IMR-90 (cell line): ENCODE measurements at regions not wholly inside any gene's neighbourhood (a gene's known extent, or its start where the extent isn't known, plus 50 kb on each side); places are given as distances from the start of the nearest gene placed in this dataset.
A peak's percentile ranks its signal among the peaks of the same experiment; 100 is the strongest.

ENCODE experiments used
- ATAC-seq: fragments of 200-7000 bp; cut with Tn5 transposase; 2 replicates; pipeline ENCODE4 v1.9.1; 2020; ENCODE audit warnings: low read depth, mild to moderate bottlenecking, moderate library complexity
- BruUV-seq: library from RNA; stranded (reverse); fragments of 400-500 nt; replicated peaks from 2 replicates; lab custom pipeline; 2021; lab: Mats Ljungman, UMichigan
- CTCF ChIA-PET: fragments of 300-600 bp; formaldehyde crosslinking; extraction: SDS; loops from one replicate; lab custom pipeline; 2021; ENCODE audit warnings: antibody characterized with exemption; lab: Yijun Ruan, JAX
- POLR2A ChIA-PET: fragments of 300-600 bp; sonication (Branson Sonifier 250); formaldehyde crosslinking; loops from one replicate; lab custom pipeline; 2022; ENCODE audit warnings: antibody characterized with exemption; ENCODE audit not compliant: unreplicated experiment; lab: Charles Lee
- DNase-seq: peaks from one replicate; pipeline ENCODE4 v3.0.0; 2013
- H2AFZ ChIP-seq: replicated peaks from 2 replicates; pipeline ENCODE3; 2013; ENCODE audit warnings: low read length, mild to moderate bottlenecking; ENCODE audit not compliant: poor library complexity
- H2AK5ac ChIP-seq: 2 replicates; pipeline ENCODE4 v1.6.1; 2013; ENCODE audit warnings: low read depth, low read length, inconsistent platforms
- H2AK9ac ChIP-seq: replicated peaks from 2 replicates; pipeline ENCODE3; 2013; ENCODE audit warnings: mild to moderate bottlenecking, low read depth, low read length, moderate library complexity; ENCODE audit not compliant: poor library complexity
- H2BK120ac ChIP-seq: 2 replicates; pipeline ENCODE4 v1.6.1; 2013; ENCODE audit warnings: low read depth, low read length, inconsistent platforms
- H2BK15ac ChIP-seq: 3 replicates; pipeline ENCODE4 v1.6.1; 2013; ENCODE audit warnings: low read depth, low read length, inconsistent platforms
- H2BK20ac ChIP-seq: 2 replicates; pipeline ENCODE4 v1.6.1; 2013; ENCODE audit warnings: low read depth, mild to moderate bottlenecking, inconsistent platforms, low read length, moderate library complexity
- H2BK5ac ChIP-seq: 2 replicates; pipeline ENCODE4 v1.6.1; 2013; ENCODE audit warnings: mild to moderate bottlenecking, low read depth, low read length, inconsistent platforms; ENCODE audit not compliant: poor library complexity, severe bottlenecking
- H3K14ac ChIP-seq: replicated peaks from 2 replicates; pipeline ENCODE4 v1.6.1; 2013; ENCODE audit warnings: low read depth, low read length, inconsistent platforms
- H3K18ac ChIP-seq: 2 replicates; pipeline ENCODE4 v1.6.1; 2013; ENCODE audit warnings: low read depth, low read length, control low read depth
- H3K23ac ChIP-seq: 2 replicates; pipeline ENCODE4 v1.6.1; 2013; ENCODE audit warnings: low read depth, low read length, inconsistent platforms
- H3K27ac ChIP-seq: 2 replicates; pipeline ENCODE4 v1.5.1; 2013; ENCODE audit warnings: mild to moderate bottlenecking, control low read depth, low read length; ENCODE audit not compliant: insufficient read depth
- H3K27me3 ChIP-seq: 2 replicates; pipeline ENCODE4 v1.6.1; 2013; ENCODE audit warnings: low read length; ENCODE audit not compliant: control insufficient read depth, insufficient read depth
- H3K36me3 ChIP-seq: 2 replicates; pipeline ENCODE4 v1.6.1; 2013; ENCODE audit warnings: low read length, mixed read lengths; ENCODE audit not compliant: control insufficient read depth, insufficient read depth
- H3K4ac ChIP-seq: 2 replicates; pipeline ENCODE4 v1.6.1; 2013; ENCODE audit warnings: low read depth, low read length, inconsistent platforms
- H3K4me1 ChIP-seq: 2 replicates; pipeline ENCODE4 v1.6.1; 2013; ENCODE audit warnings: low read length, mixed read lengths; ENCODE audit not compliant: control insufficient read depth, insufficient read depth
- H3K4me2 ChIP-seq: 2 replicates; pipeline ENCODE4 v1.6.1; 2013; ENCODE audit warnings: low read depth, mild to moderate bottlenecking, control low read depth, low read length, moderate library complexity
- H3K4me3 ChIP-seq: 2 replicates; pipeline ENCODE4 v1.5.1; 2013; ENCODE audit warnings: low read depth, mild to moderate bottlenecking, control low read depth, low read length, moderate library complexity; ENCODE audit not compliant: insufficient read depth
- H3K56ac ChIP-seq: 2 replicates; pipeline ENCODE4 v1.6.1; 2013; ENCODE audit warnings: low read length, inconsistent platforms; ENCODE audit not compliant: insufficient read depth; ENCODE audit errors: extremely low read depth
- H3K79me1 ChIP-seq, 2 experiments: 2 replicates each; pipeline ENCODE4 v1.6.1; 2013; ENCODE audit warnings: low read length in 2 of 2, inconsistent platforms in 1 of 2, low read depth in 1 of 2
- H3K9ac ChIP-seq: 2 replicates; pipeline ENCODE4 v1.6.1; 2013; ENCODE audit warnings: low read depth, low read length, control low read depth
- H3K9me1 ChIP-seq: 2 replicates; pipeline ENCODE4 v1.6.1; 2013; ENCODE audit warnings: low read length, inconsistent platforms; ENCODE audit not compliant: insufficient read depth
- H3K9me3 ChIP-seq: 2 replicates; pipeline ENCODE4 v1.6.1; 2013; ENCODE audit warnings: low read length; ENCODE audit not compliant: control insufficient read depth, insufficient read depth
- H4K20me1 ChIP-seq: 2 replicates; pipeline ENCODE4 v1.6.1; 2013; ENCODE audit warnings: low read length, inconsistent platforms; ENCODE audit not compliant: insufficient read depth
- H4K5ac ChIP-seq: 2 replicates; pipeline ENCODE4 v1.6.1; 2013; ENCODE audit warnings: mild to moderate bottlenecking, low read depth, low read length, control low read depth
- H4K8ac ChIP-seq, 2 experiments: 2 replicates each; pipeline ENCODE4 v1.6.1; 2013; ENCODE audit warnings: low read depth in 2 of 2, low read length in 2 of 2, control low read depth in 1 of 2, inconsistent platforms in 1 of 2
- H4K91ac ChIP-seq: 2 replicates; pipeline ENCODE4 v1.6.1; 2013; ENCODE audit warnings: low read depth, low read length, inconsistent platforms; ENCODE audit not compliant: insufficient read depth
- CEBPB ChIP-seq: IDR thresholded peaks from 2 replicates; pipeline ENCODE4 v1.6.1; 2012; ENCODE audit warnings: low read depth, low read length, improper control_type of control experiment
- CHD1 ChIP-seq: IDR thresholded peaks from 2 replicates; pipeline ENCODE4 v1.6.1; 2012; ENCODE audit warnings: low read depth, low read length, improper control_type of control experiment
- FOS ChIP-seq: fragments of 150-350 bp; IDR thresholded peaks from 2 replicates; pipeline ENCODE4 v1.6.1; 2016; ENCODE audit warnings: low read depth, low read length
- MAZ ChIP-seq: IDR thresholded peaks from 2 replicates; pipeline ENCODE4 v1.6.1; 2012; ENCODE audit warnings: low read depth, mild to moderate bottlenecking, low read length, improper control_type of control experiment, moderate library complexity, borderline replicate concordance
- NFE2L2 ChIP-seq: fragments of 150-350 bp; IDR thresholded peaks from 2 replicates; pipeline ENCODE4 v1.6.1; 2016; ENCODE audit warnings: low read depth, mild to moderate bottlenecking, low read length
- POLR2A ChIP-seq: IDR thresholded peaks from 2 replicates; pipeline ENCODE4 v1.6.1; 2012; ENCODE audit warnings: mild to moderate bottlenecking, low read depth, low read length
- RAD21 ChIP-seq: IDR thresholded peaks from 2 replicates; pipeline ENCODE4 v1.6.1; 2012; ENCODE audit warnings: low read length, improper control_type of control experiment
- SMC3 ChIP-seq: fragments of 150-350 bp; IDR thresholded peaks from 2 replicates; pipeline ENCODE4 v1.6.1; 2016; ENCODE audit warnings: low read depth, mild to moderate bottlenecking, antibody characterized with exemption, low read length, moderate library complexity
- WGBS, 2 experiments: methylation state at CpG; one replicate each; pipeline versions ENCODE4 v1.1.5 to v1.1.7; 2013; ENCODE audit warnings: missing lambda C conversion rate in 2 of 2; ENCODE audit not compliant: insufficient read length in 1 of 2; ENCODE audit errors: extremely low coverage in 2 of 2; 5-methylcytosine and 5-hydroxymethylcytosine counted together
- dilution Hi-C: fragments of 300-500 bp; cut with HindIII; formaldehyde crosslinking; loops from one replicate; pipeline ENCODE4 v1.14.3; 2018; ENCODE audit warnings: low sequenced_read_pairs; ENCODE audit not compliant: unreplicated experiment
- in situ Hi-C: fragments of 300-500 bp; cut with MboI; formaldehyde crosslinking; loops from 3 replicates; pipeline ENCODE4 v1.14.3; 2019; ENCODE audit warnings: low sequenced_read_pairs, inconsistent platforms, mixed read lengths
- intact Hi-C: fragments of 100-400 bp; cut with micrococcal nuclease; formaldehyde crosslinking; loops from 2 replicates; pipeline ENCODE4 v1.10.0; 2022
- TF ChIP-seq, protein P1 (sequence below): fragments of 150-350 bp; IDR thresholded peaks from 2 replicates; pipeline ENCODE4 v1.6.1; 2016; ENCODE audit warnings: low read depth, mild to moderate bottlenecking, low read length, moderate library complexity, borderline replicate concordance
- TF ChIP-seq, protein P2 (sequence below): fragments of 150-350 bp; IDR thresholded peaks from 2 replicates; pipeline ENCODE4 v1.6.1; 2017; ENCODE audit warnings: mild to moderate bottlenecking, antibody characterized with exemption, low read length, low read depth
- TF ChIP-seq, protein P3 (sequence below): conservative IDR thresholded peaks from 2 replicates; pipeline ENCODE4 v1.5.1; 2012; ENCODE audit warnings: mild to moderate bottlenecking, low read depth, low read length, improper control_type of control experiment

DNA sequence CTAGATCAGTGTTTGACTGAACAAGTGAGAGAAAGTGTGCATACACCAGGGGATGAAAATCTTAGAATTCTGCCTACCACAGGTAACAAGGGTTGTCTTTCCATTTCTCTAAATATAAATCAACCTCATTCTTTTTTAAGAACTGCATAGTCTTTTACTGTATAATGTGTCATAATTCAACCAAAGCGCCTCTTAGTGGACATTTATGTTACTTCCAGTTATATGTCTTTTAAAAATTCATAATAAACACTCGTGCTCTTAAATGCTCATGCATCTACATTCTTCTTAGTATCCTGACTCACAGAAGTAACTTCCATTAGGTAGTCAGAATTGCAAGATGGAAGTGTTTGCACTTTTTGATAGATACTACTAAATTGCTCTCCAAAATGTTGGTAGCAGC lies 76.2 kb downstream of the CHRNA1 start:
- no peak overlapping the region for H2BK120ac ChIP-seq
- no peaks in the 10 kb centered on the region for H3K9me3 ChIP-seq
- DNase-seq: peak; percentile 61
- H2AFZ ChIP-seq: no peak overlapping the region
- no peak overlapping the region for H3K4me2 ChIP-seq
- H3K9me1 ChIP-seq: no peaks in the 10 kb centered on the region; the same call in 1 of the 2 replicates
- H3K23ac ChIP-seq: no peak overlapping the region
- no peaks in the 10 kb centered on the region for H3K36me3 ChIP-seq
- intact Hi-C loops (loop anchor here (1.0 kb wide), 2 partner anchors 110 to 226 kb away; no protein-coding TSS in a partner anchor), dilution Hi-C loops (no loop called here), in situ Hi-C loops (no loop called here)
- H3K14ac ChIP-seq: no peak overlapping the region
- ChIA-PET POLR2A (no interaction called here), CTCF (interaction anchor here (0.5 to 4.6 kb wide), 11 partner anchors 9 to 1318 kb away, joined by 3 to 25 read pairs (median 3); no protein-coding TSS in a partner anchor)
- H3K79me1 ChIP-seq: no peaks in the 10 kb centered on the region
- no peak for TF ChIP-seq POLR2A
- TF ChIP-seq RAD21: peak; percentile 58
- TF ChIP-seq, protein P1, sequence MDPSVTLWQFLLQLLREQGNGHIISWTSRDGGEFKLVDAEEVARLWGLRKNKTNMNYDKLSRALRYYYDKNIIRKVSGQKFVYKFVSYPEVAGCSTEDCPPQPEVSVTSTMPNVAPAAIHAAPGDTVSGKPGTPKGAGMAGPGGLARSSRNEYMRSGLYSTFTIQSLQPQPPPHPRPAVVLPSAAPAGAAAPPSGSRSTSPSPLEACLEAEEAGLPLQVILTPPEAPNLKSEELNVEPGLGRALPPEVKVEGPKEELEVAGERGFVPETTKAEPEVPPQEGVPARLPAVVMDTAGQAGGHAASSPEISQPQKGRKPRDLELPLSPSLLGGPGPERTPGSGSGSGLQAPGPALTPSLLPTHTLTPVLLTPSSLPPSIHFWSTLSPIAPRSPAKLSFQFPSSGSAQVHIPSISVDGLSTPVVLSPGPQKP: no peak
- TF ChIP-seq, protein P2, sequence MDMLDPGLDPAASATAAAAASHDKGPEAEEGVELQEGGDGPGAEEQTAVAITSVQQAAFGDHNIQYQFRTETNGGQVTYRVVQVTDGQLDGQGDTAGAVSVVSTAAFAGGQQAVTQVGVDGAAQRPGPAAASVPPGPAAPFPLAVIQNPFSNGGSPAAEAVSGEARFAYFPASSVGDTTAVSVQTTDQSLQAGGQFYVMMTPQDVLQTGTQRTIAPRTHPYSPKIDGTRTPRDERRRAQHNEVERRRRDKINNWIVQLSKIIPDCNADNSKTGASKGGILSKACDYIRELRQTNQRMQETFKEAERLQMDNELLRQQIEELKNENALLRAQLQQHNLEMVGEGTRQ: no peak
- TF ChIP-seq, protein P3, sequence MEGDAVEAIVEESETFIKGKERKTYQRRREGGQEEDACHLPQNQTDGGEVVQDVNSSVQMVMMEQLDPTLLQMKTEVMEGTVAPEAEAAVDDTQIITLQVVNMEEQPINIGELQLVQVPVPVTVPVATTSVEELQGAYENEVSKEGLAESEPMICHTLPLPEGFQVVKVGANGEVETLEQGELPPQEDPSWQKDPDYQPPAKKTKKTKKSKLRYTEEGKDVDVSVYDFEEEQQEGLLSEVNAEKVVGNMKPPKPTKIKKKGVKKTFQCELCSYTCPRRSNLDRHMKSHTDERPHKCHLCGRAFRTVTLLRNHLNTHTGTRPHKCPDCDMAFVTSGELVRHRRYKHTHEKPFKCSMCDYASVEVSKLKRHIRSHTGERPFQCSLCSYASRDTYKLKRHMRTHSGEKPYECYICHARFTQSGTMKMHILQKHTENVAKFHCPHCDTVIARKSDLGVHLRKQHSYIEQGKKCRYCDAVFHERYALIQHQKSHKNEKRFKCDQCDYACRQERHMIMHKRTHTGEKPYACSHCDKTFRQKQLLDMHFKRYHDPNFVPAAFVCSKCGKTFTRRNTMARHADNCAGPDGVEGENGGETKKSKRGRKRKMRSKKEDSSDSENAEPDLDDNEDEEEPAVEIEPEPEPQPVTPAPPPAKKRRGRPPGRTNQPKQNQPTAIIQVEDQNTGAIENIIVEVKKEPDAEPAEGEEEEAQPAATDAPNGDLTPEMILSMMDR: peak; percentile 61
- no peak for TF ChIP-seq FOS
- no peak for TF ChIP-seq CHD1
- TF ChIP-seq SMC3: peak; percentile 71
- TF ChIP-seq MAZ: no peak
- TF ChIP-seq NFE2L2: no peak
- TF ChIP-seq CEBPB: no peak
- H3K18ac ChIP-seq: no peak overlapping the region
- no peak overlapping the region for H2AK9ac ChIP-seq
- no peak overlapping the region for H3K56ac ChIP-seq
- no peak overlapping the region for H2BK20ac ChIP-seq
- BruUV-seq: no TSS peak
- no peak overlapping the region for H4K91ac ChIP-seq
- no peak overlapping the region for H2BK15ac ChIP-seq
- no peak overlapping the region for H3K9ac ChIP-seq
- H3K27ac ChIP-seq: no peak overlapping the region
- H3K4ac ChIP-seq: no peak overlapping the region
- H3K4me1 ChIP-seq: peaks cover 2% of the 10 kb centered on the region; the same call in 1 of the 2 replicates
- no peak overlapping the region for H4K5ac ChIP-seq
- peaks cover 13% of the 10 kb centered on the region for H3K27me3 ChIP-seq
- no peak overlapping the region for H3K4me3 ChIP-seq
- no peak overlapping the region for H4K8ac ChIP-seq
- H2BK5ac ChIP-seq: no peak overlapping the region
- peak; percentile 65 for ATAC-seq
- WGBS, 2 experiments: no CpG with 5 or more reads among the region's 2 CpGs
- H4K20me1 ChIP-seq: no peaks in the 10 kb centered on the region
- H2AK5ac ChIP-seq: no peak overlapping the region
